HCT116 (cell line): ENCODE measurements at regions not wholly inside any gene's neighbourhood (a gene's known extent, or its start where the extent isn't known, plus 50 kb on each side); places are given as distances from the start of the nearest gene placed in this dataset.

Source experiments
- ATAC-seq: fragments of 200-7000 bp; cut with Tn5 transposase; 2 replicates; pipeline ENCODE4 v1.9.1; 2020; ENCODE audit warnings: mild to moderate bottlenecking, moderate library complexity
- BruUV-seq: library from RNA; stranded (reverse); fragments of 400-500 nt; replicated peaks from 2 replicates; lab custom pipeline; 2021; lab: Mats Ljungman, UMichigan
- CTCF ChIA-PET: fragments of 300-600 bp; sonication (Branson Sonifier 250); formaldehyde crosslinking; loops from one replicate; lab custom pipeline; 2021; ENCODE audit warnings: antibody characterized with exemption; lab: Charles Lee
- POLR2A ChIA-PET: fragments of 300-600, 350-600 bp; sonication (Branson Sonifier 250); formaldehyde crosslinking; loops from one replicate; lab custom pipeline; 2021; ENCODE audit warnings: antibody characterized with exemption; lab: Charles Lee
- RAD21 ChIA-PET, 2 experiments: fragments of 300-600 bp; sonication (Branson Sonifier 250); formaldehyde crosslinking; loops; one replicate each; lab custom pipeline; 2023; ENCODE audit warnings: low total read pairs in 2 of 2; ENCODE audit not compliant: uncharacterized antibody in 2 of 2, unreplicated experiment in 2 of 2, low non-redundant PET in 1 of 2; lab: Charles Lee
- DNase-seq: peaks from one replicate; pipeline ENCODE4 v3.0.0-alpha.2; 2010; ENCODE audit warnings: low read depth, low spot score
- H2AFZ ChIP-seq: fragments of 200-600 bp; shearing (Covaris generic), sonication (generic); 2 replicates; pipeline ENCODE4 v1.6.1; 2017; ENCODE audit warnings: low read depth, mixed run types, mixed read lengths, antibody characterized with exemption, low read length; ENCODE audit not compliant: poor library complexity, severe bottlenecking
- H3K27ac ChIP-seq: 2 replicates; pipeline ENCODE4 v1.5.1; 2012; ENCODE audit warnings: low read depth, low read length
- H3K27me3 ChIP-seq: fragments of 200-600 bp; sonication (generic); 2 replicates; pipeline ENCODE4 v1.6.1; 2016; ENCODE audit warnings: mixed run types, low read length, mixed read lengths; ENCODE audit not compliant: insufficient read depth
- H3K36me3 ChIP-seq, 2 experiments: fragments of 200-500 bp in 1 of 2; fragments of 200-600 bp in 1 of 2; sonication (Bioruptor generic) in 1 of 2; sonication (generic) in 1 of 2; 2 replicates each; pipeline versions ENCODE4 v1.5.1 to v1.6.1; 2014 to 2016; ENCODE audit warnings: low read length in 2 of 2, inconsistent platforms in 1 of 2, mixed read lengths in 1 of 2, mixed run types in 1 of 2; ENCODE audit not compliant: insufficient read depth in 2 of 2, control insufficient read depth in 1 of 2
- H3K4me1 ChIP-seq, 2 experiments: fragments of 200-600 bp in 1 of 2; sonication (generic) in 1 of 2; 2 replicates each; pipeline versions ENCODE4 v1.5.1 to v1.6.1; 2012 to 2017; ENCODE audit warnings: low read length in 2 of 2, inconsistent platforms in 1 of 2, mild to moderate bottlenecking in 1 of 2, mixed read lengths in 1 of 2, mixed run types in 1 of 2, moderate library complexity in 1 of 2; ENCODE audit not compliant: insufficient read depth in 2 of 2, control insufficient read depth in 1 of 2
- H3K4me2 ChIP-seq: fragments of 200-600 bp; sonication (generic); 2 replicates; pipeline ENCODE4 v1.6.1; 2017; ENCODE audit warnings: mixed run types, low read length, mixed read lengths
- H3K4me3 ChIP-seq, 2 experiments: fragments of 200-600 bp in 1 of 2; sonication (generic) in 1 of 2; replicated peaks in 1 of 2; 2 replicates each; pipeline ENCODE4 v1.5.1; 2011 to 2016; ENCODE audit warnings: low read length in 2 of 2, control low read depth in 1 of 2, low read depth in 1 of 2, mild to moderate bottlenecking in 1 of 2, mixed read lengths in 1 of 2, mixed run types in 1 of 2
- H3K79me2 ChIP-seq: fragments of 200-600 bp; sonication (generic); 2 replicates; pipeline ENCODE4 v1.6.1; 2017; ENCODE audit warnings: mild to moderate bottlenecking, mixed run types, low read length, moderate library complexity, mixed read lengths; ENCODE audit not compliant: insufficient read depth
- H3K9ac ChIP-seq: fragments of 200-600 bp; sonication (generic); 2 replicates; pipeline ENCODE4 v1.6.1; 2016; ENCODE audit warnings: low read length, mixed read lengths
- H3K9me2 ChIP-seq: fragments of 200-600 bp; sonication (generic), shearing (Covaris generic); 2 replicates; pipeline ENCODE4 v1.6.1; 2017; ENCODE audit warnings: mixed run types, mild to moderate bottlenecking, moderate library complexity; ENCODE audit not compliant: insufficient read depth
- H3K9me3 ChIP-seq, 2 experiments: fragments of 200-500 bp in 1 of 2; fragments of 200-600 bp in 1 of 2; sonication (Bioruptor generic) in 1 of 2; sonication (generic) in 1 of 2; 2 replicates each; pipeline ENCODE4 v1.6.1; 2014 to 2017; ENCODE audit warnings: low read length in 2 of 2, mixed read lengths in 2 of 2, inconsistent platforms in 1 of 2, low read depth in 1 of 2, mild to moderate bottlenecking in 1 of 2, mixed run types in 1 of 2, moderate library complexity in 1 of 2; ENCODE audit not compliant: control insufficient read depth in 1 of 2, insufficient read depth in 1 of 2
- H4K20me1 ChIP-seq: fragments of 200-600 bp; sonication (generic), shearing (Covaris generic); 2 replicates; pipeline ENCODE4 v1.6.1; 2017; ENCODE audit warnings: mixed run types, mild to moderate bottlenecking, moderate library complexity; ENCODE audit not compliant: insufficient read depth
- CBX3 ChIP-seq: IDR thresholded peaks from 2 replicates; pipeline ENCODE4 v1.6.1; 2012; ENCODE audit warnings: low read depth
- CEBPB ChIP-seq: IDR thresholded peaks from 2 replicates; pipeline ENCODE4 v1.6.1; 2012; ENCODE audit warnings: low read depth
- CTCF ChIP-seq, 3 experiments: fragments of 200-600 bp in 1 of 3; sonication (generic) in 1 of 3; IDR thresholded peaks in 2 of 3; conservative IDR thresholded peaks in 1 of 3; 2 replicates each; pipeline ENCODE4 v1.5.1; 2012 to 2017; ENCODE audit warnings: low read depth in 2 of 3, low read length in 2 of 3, antibody characterized with exemption in 1 of 3, borderline replicate concordance in 1 of 3, control low read depth in 1 of 3, mild to moderate bottlenecking in 1 of 3, mixed read lengths in 1 of 3, mixed run types in 1 of 3, moderate library complexity in 1 of 3; ENCODE audit not compliant: insufficient read depth in 1 of 3
- EGR1 ChIP-seq: IDR thresholded peaks from 2 replicates; pipeline ENCODE4 v1.6.1; 2012; ENCODE audit warnings: low read depth
- ELF1 ChIP-seq: IDR thresholded peaks from 2 replicates; pipeline ENCODE4 v1.6.1; 2012; ENCODE audit warnings: low read depth, borderline replicate concordance
- EZH2phosphoT487 ChIP-seq: fragments of 200-600 bp; IDR thresholded peaks from 2 replicates; pipeline ENCODE4 v1.6.1; 2018; ENCODE audit warnings: antibody characterized with exemption, borderline replicate concordance
- FOSL1 ChIP-seq: IDR thresholded peaks from 2 replicates; pipeline ENCODE4 v1.6.1; 2012; ENCODE audit warnings: low read depth
- JUND ChIP-seq: IDR thresholded peaks from 2 replicates; pipeline ENCODE4 v1.6.1; 2012
- MAX ChIP-seq: IDR thresholded peaks from 2 replicates; pipeline ENCODE4 v1.6.1; 2012
- POLR2A ChIP-seq: IDR thresholded peaks from 2 replicates; pipeline ENCODE4 v1.7.0; 2011; ENCODE audit warnings: borderline replicate concordance; ENCODE audit not compliant: insufficient read depth, insufficient read length; ENCODE audit errors: extremely low read depth
- POLR2AphosphoS5 ChIP-seq: IDR thresholded peaks from 2 replicates; pipeline ENCODE4 v1.6.1; 2011; ENCODE audit warnings: mild to moderate bottlenecking, low read depth, low read length, moderate library complexity
- RAD21 ChIP-seq: IDR thresholded peaks from 2 replicates; pipeline ENCODE4 v1.6.1; 2012; ENCODE audit warnings: low read depth, mild to moderate bottlenecking
- SIN3A ChIP-seq: IDR thresholded peaks from 2 replicates; pipeline ENCODE4 v1.6.1; 2012; ENCODE audit warnings: low read depth
- SP1 ChIP-seq: IDR thresholded peaks from 2 replicates; pipeline ENCODE4 v1.6.1; 2012; ENCODE audit warnings: low read depth
- SRF ChIP-seq: IDR thresholded peaks from 2 replicates; pipeline ENCODE4 v1.6.1; 2012; ENCODE audit warnings: low read depth
- YY1 ChIP-seq: IDR thresholded peaks from 2 replicates; pipeline ENCODE4 v1.6.1; 2011; ENCODE audit warnings: low read length, low read depth, moderate library complexity, mild to moderate bottlenecking; ENCODE audit not compliant: insufficient replicate concordance; ENCODE audit errors: extremely low read depth
- ZBTB33 ChIP-seq: IDR thresholded peaks from 2 replicates; pipeline ENCODE4 v1.6.1; 2011; ENCODE audit warnings: mild to moderate bottlenecking, low read length, moderate library complexity; ENCODE audit not compliant: insufficient replicate concordance; ENCODE audit errors: extremely low read depth
- ZFX ChIP-seq: fragments of 450-650 bp; IDR thresholded peaks from 2 replicates; pipeline ENCODE4 v1.6.1; 2017
- intact Hi-C: fragments of 100-400 bp; cut with micrococcal nuclease; formaldehyde crosslinking; loops from 2 replicates; pipeline ENCODE4 v1.10.0; 2022
- TF ChIP-seq, protein P1 (sequence below): IDR thresholded peaks from 2 replicates; pipeline ENCODE4 v1.6.1; 2012; ENCODE audit warnings: low read depth
- TF ChIP-seq, protein P2 (sequence below): IDR thresholded peaks from 2 replicates; pipeline ENCODE4 v1.6.1; 2012

- no TSS peak for BruUV-seq
- CTCF ChIA-PET = no interaction called here
- Histone ChIP-seq H3K27me3 (peaks cover 17% of the 10 kb centered on the region), H3K79me2 (no peaks in the 10 kb centered on the region), H3K4me2 (no peak overlapping the region), H3K36me3 (no peaks in the 10 kb centered on the region), H3K4me1 (no peaks in the 10 kb centered on the region), H3K9me3 (no peaks in the 10 kb centered on the region), H3K27ac (no peak overlapping the region), H2AFZ (no peak overlapping the region), H4K20me1 (no peaks in the 10 kb centered on the region), H3K9me2 (no peaks in the 10 kb centered on the region), H3K4me3 (no peak overlapping the region), H3K9ac (no peak overlapping the region)
- TF ChIP-seq CBX3 (no peak), EZH2phosphoT487 (no peak), SRF (no peak), EGR1 (no peak), CEBPB (no peak), SIN3A (no peak), ZBTB33 (no peak), SP1 (no peak), MAX (no peak), JUND (no peak), POLR2A (no peak), ELF1 (no peak), CTCF (IDR thresholded peaks at IDR 0.05 in 2 of 3, conservative IDR thresholded peaks at IDR 0.05 in 1 of 3; ENCODE audit: borderline replicate concordance in 1 of 3, insufficient read depth in 1 of 3, low read depth in 2 of 3, low read length in 2 of 3) (no peak), POLR2AphosphoS5 (no peak), RAD21 (no peak), YY1 (no peak), FOSL1 (no peak), ZFX (no peak)
- TF ChIP-seq, protein P1, sequence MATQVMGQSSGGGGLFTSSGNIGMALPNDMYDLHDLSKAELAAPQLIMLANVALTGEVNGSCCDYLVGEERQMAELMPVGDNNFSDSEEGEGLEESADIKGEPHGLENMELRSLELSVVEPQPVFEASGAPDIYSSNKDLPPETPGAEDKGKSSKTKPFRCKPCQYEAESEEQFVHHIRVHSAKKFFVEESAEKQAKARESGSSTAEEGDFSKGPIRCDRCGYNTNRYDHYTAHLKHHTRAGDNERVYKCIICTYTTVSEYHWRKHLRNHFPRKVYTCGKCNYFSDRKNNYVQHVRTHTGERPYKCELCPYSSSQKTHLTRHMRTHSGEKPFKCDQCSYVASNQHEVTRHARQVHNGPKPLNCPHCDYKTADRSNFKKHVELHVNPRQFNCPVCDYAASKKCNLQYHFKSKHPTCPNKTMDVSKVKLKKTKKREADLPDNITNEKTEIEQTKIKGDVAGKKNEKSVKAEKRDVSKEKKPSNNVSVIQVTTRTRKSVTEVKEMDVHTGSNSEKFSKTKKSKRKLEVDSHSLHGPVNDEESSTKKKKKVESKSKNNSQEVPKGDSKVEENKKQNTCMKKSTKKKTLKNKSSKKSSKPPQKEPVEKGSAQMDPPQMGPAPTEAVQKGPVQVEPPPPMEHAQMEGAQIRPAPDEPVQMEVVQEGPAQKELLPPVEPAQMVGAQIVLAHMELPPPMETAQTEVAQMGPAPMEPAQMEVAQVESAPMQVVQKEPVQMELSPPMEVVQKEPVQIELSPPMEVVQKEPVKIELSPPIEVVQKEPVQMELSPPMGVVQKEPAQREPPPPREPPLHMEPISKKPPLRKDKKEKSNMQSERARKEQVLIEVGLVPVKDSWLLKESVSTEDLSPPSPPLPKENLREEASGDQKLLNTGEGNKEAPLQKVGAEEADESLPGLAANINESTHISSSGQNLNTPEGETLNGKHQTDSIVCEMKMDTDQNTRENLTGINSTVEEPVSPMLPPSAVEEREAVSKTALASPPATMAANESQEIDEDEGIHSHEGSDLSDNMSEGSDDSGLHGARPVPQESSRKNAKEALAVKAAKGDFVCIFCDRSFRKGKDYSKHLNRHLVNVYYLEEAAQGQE = no peak
- TF ChIP-seq, protein P2, sequence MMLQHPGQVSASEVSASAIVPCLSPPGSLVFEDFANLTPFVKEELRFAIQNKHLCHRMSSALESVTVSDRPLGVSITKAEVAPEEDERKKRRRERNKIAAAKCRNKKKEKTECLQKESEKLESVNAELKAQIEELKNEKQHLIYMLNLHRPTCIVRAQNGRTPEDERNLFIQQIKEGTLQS = no peak
- ATAC-seq (no peak), DNase-seq (no peak)
- intact Hi-C loops = no loop called here
- POLR2A ChIA-PET = no interaction called here
- RAD21 ChIA-PET = no interaction called here
These were observed 326.1 kb downstream of the ZNF621 start for GRCh38 chr3:40850861-40851260.
